Vagina (tissue), 2 donors: ENCODE measurements at regions not wholly inside any gene's neighbourhood (a gene's known extent, or its start where the extent isn't known, plus 50 kb on each side); places are given as distances from the start of the nearest gene placed in this dataset.

Source experiments
- DNase-seq, 2 donors: peaks; one replicate each; pipeline ENCODE4 v3.0.0-alpha.2; 2017; ENCODE audit errors: extremely low spot score in 2 of 2
- H3K27ac ChIP-seq: fragments of 200-600 bp; sonication (generic); one replicate; pipeline ENCODE4 v1.5.1; 2019
- H3K27me3 ChIP-seq: fragments of 200-600 bp; sonication (generic); one replicate; pipeline ENCODE4 v1.5.1; 2019
- H3K36me3 ChIP-seq, 2 donors: fragments of 200-600 bp; sonication (generic); one replicate each; pipeline ENCODE4 v1.5.1; 2017 to 2019
- H3K4me1 ChIP-seq: fragments of 200-600 bp; sonication (generic); one replicate; pipeline ENCODE4 v1.5.1; 2019
- H3K4me3 ChIP-seq, 2 donors: fragments of 200-600 bp; sonication (generic); 1 replicate in 1 of 2; 2 replicates in 1 of 2; pipeline ENCODE4 v1.5.1; 2016 to 2019
- H3K9me3 ChIP-seq: fragments of 200-600 bp; sonication (generic); one replicate; pipeline ENCODE4 v1.5.1; 2019
- CTCF ChIP-seq, 3 experiments: fragments of 450-650 bp in 2 of 3; fragments of 200-600 bp in 1 of 3; sonication (generic) in 1 of 3; IDR thresholded peaks; one replicate each; pipeline ENCODE4 v1.5.1; 2017 to 2019; ENCODE audit warnings: antibody characterized with exemption in 3 of 3, mild to moderate bottlenecking in 2 of 3, moderate library complexity in 2 of 3
- POLR2A ChIP-seq, 2 donors: fragments of 450-650 bp; IDR thresholded peaks; one replicate each; pipeline ENCODE4 v1.6.1; 2017; ENCODE audit warnings: antibody characterized with exemption in 2 of 2, mild to moderate bottlenecking in 2 of 2, moderate library complexity in 2 of 2
- POLR2AphosphoS5 ChIP-seq, 2 donors: sonication (generic); formaldehyde crosslinking; IDR thresholded peaks; one replicate each; pipeline ENCODE4 v1.9.0; 2017; ENCODE audit warnings: antibody characterized with exemption in 2 of 2, mild to moderate bottlenecking in 2 of 2, low read depth in 1 of 2; ENCODE audit not compliant: insufficient read depth in 1 of 2
- intact Hi-C: fragments of 100-400 bp; cut with DNase I; formaldehyde crosslinking; loops from one replicate; pipeline ENCODE4 v1.15.1; 2023

- Histone ChIP-seq H3K27ac (no peak overlapping the region), H3K36me3 (no peaks in the 10 kb centered on the region), H3K27me3 (no peaks in the 10 kb centered on the region), H3K4me3 (no peak overlapping the region), H3K4me1 (no peaks in the 10 kb centered on the region), H3K9me3 (no peaks in the 10 kb centered on the region)
- TF ChIP-seq POLR2AphosphoS5 (IDR thresholded peaks at IDR 0.05; ENCODE audit: insufficient read depth in 1 of 2, low read depth in 1 of 2) (no peak), POLR2A (IDR thresholded peaks at IDR 0.05) (no peak), CTCF (IDR thresholded peaks at IDR 0.05) (no peak)
- intact Hi-C loops: no loop called here
- DNase-seq: no peak
These were observed 1031.8 kb downstream of the GALC start for GRCh38 chr14:86961106-86961716.

- H3K27me3 ChIP-seq: no peaks in the 10 kb centered on the region
- no peak overlapping the region for H3K27ac ChIP-seq
- no peaks in the 10 kb centered on the region for H3K4me1 ChIP-seq
- H3K4me3 ChIP-seq: no peak overlapping the region
- H3K36me3 ChIP-seq: no peaks in the 10 kb centered on the region
- no peaks in the 10 kb centered on the region for H3K9me3 ChIP-seq
- no peak for TF ChIP-seq CTCF (IDR thresholded peaks at IDR 0.05)
- TF ChIP-seq POLR2AphosphoS5 (IDR thresholded peaks at IDR 0.05; ENCODE audit: insufficient read depth in 1 of 2, low read depth in 1 of 2): no peak
- no peak for TF ChIP-seq POLR2A (IDR thresholded peaks at IDR 0.05)
- no peak for DNase-seq
- intact Hi-C loops: no loop called here
These were observed 1037.1 kb downstream of the GALC start for GRCh38 chr14:86955771-86956354.

DNA sequence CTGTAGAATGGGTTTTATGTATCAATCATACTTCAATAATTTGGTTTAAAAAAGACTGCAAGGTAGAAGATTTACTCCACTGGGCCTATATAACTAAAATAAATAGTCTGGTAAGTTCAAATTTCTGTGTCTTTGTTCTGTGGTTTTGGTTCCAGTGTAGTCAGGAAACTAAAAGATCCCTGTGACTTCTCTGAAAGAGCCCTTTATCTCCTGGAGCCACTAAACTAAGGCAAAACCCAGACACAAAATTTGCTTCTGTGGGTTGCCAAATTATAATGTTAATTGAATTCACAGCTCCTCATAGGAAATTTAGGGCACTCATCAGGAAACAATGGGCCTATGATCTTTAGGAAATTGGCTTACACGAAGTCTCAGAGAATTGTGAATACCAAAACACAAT lies 1038.4 kb downstream of the GALC start:
- TF ChIP-seq CTCF (IDR thresholded peaks at IDR 0.05): no peak
- TF ChIP-seq POLR2A (IDR thresholded peaks at IDR 0.05): no peak
- TF ChIP-seq POLR2AphosphoS5 (IDR thresholded peaks at IDR 0.05; ENCODE audit: insufficient read depth in 1 of 2, low read depth in 1 of 2): no peak
- H3K4me1 ChIP-seq: no peaks in the 10 kb centered on the region
- no peaks in the 10 kb centered on the region for H3K27me3 ChIP-seq
- H3K36me3 ChIP-seq: no peaks in the 10 kb centered on the region
- no peaks in the 10 kb centered on the region for H3K9me3 ChIP-seq
- H3K27ac ChIP-seq: no peak overlapping the region
- intact Hi-C loops: no loop called here
- no peak overlapping the region for H3K4me3 ChIP-seq
- DNase-seq: no peak

GRCh38 chr14:86946446-86946845 lies 1046.5 kb downstream of the GALC start:
- no peaks in the 10 kb centered on the region for H3K9me3 ChIP-seq
- intact Hi-C loops: no loop called here
- no peak for DNase-seq
- TF ChIP-seq POLR2AphosphoS5 (IDR thresholded peaks at IDR 0.05; ENCODE audit: insufficient read depth in 1 of 2, low read depth in 1 of 2) (no peak), CTCF (IDR thresholded peaks at IDR 0.05) (no peak), POLR2A (IDR thresholded peaks at IDR 0.05) (no peak)
- H3K4me1 ChIP-seq: no peaks in the 10 kb centered on the region
- H3K36me3 ChIP-seq: no peaks in the 10 kb centered on the region
- H3K4me3 ChIP-seq: no peak overlapping the region
- no peaks in the 10 kb centered on the region for H3K27me3 ChIP-seq
- H3K27ac ChIP-seq: no peak overlapping the region

GRCh38 chr14:86944434-86944833 lies 1048.5 kb downstream of the GALC start:
- no peak for DNase-seq
- TF ChIP-seq POLR2AphosphoS5 (IDR thresholded peaks at IDR 0.05; ENCODE audit: insufficient read depth in 1 of 2, low read depth in 1 of 2) (no peak), CTCF (IDR thresholded peaks at IDR 0.05) (no peak), POLR2A (IDR thresholded peaks at IDR 0.05) (no peak)
- Histone ChIP-seq H3K4me1 (no peaks in the 10 kb centered on the region), H3K9me3 (no peaks in the 10 kb centered on the region), H3K27ac (no peak overlapping the region), H3K4me3 (no peak overlapping the region), H3K36me3 (no peaks in the 10 kb centered on the region), H3K27me3 (no peaks in the 10 kb centered on the region)
- intact Hi-C loops: no loop called here
